Glutamatergic neuron (in vitro differentiated cells): ENCODE measurements at regions not wholly inside any gene's neighbourhood (a gene's known extent, or its start where the extent isn't known, plus 50 kb on each side); places are given as distances from the start of the nearest gene placed in this dataset.
A peak's percentile ranks its signal among the peaks of the same experiment; 100 is the strongest.

Experiments used
- DNase-seq: peaks from one replicate; pipeline ENCODE4 v3.0.0; 2022
- H3K27ac Mint-ChIP-seq: one replicate; pipeline ENCODE4 v1.8.0; 2020; ENCODE audit warnings: mild to moderate bottlenecking, mixed read lengths, inconsistent platforms; ENCODE audit not compliant: unreplicated experiment
- H3K27me3 Mint-ChIP-seq: one replicate; pipeline ENCODE4 v1.8.0; 2020; ENCODE audit warnings: mild to moderate bottlenecking, moderate library complexity, mixed read lengths, inconsistent platforms; ENCODE audit not compliant: unreplicated experiment
- H3K36me3 Mint-ChIP-seq: one replicate; pipeline ENCODE4 v1.8.0; 2020; ENCODE audit warnings: mild to moderate bottlenecking, mixed read lengths, inconsistent platforms; ENCODE audit not compliant: unreplicated experiment
- H3K4me1 Mint-ChIP-seq: one replicate; pipeline ENCODE4 v1.8.0; 2020; ENCODE audit warnings: mild to moderate bottlenecking, low read depth, mixed read lengths, inconsistent platforms; ENCODE audit not compliant: unreplicated experiment
- H3K4me3 Mint-ChIP-seq: one replicate; pipeline ENCODE4 v1.8.0; 2020; ENCODE audit warnings: mild to moderate bottlenecking, mixed read lengths, inconsistent platforms; ENCODE audit not compliant: unreplicated experiment
- H3K9me3 Mint-ChIP-seq: one replicate; pipeline ENCODE4 v1.8.0; 2020; ENCODE audit warnings: mild to moderate bottlenecking, moderate library complexity, mixed read lengths, inconsistent platforms; ENCODE audit not compliant: unreplicated experiment
- TF ChIP-seq, protein P1 (sequence below): fragments of 200-600 bp; sonication (generic); IDR thresholded peaks from one replicate; pipeline ENCODE4 v1.5.0; 2021; ENCODE audit not compliant: partially characterized antibody, unreplicated experiment

DNA sequence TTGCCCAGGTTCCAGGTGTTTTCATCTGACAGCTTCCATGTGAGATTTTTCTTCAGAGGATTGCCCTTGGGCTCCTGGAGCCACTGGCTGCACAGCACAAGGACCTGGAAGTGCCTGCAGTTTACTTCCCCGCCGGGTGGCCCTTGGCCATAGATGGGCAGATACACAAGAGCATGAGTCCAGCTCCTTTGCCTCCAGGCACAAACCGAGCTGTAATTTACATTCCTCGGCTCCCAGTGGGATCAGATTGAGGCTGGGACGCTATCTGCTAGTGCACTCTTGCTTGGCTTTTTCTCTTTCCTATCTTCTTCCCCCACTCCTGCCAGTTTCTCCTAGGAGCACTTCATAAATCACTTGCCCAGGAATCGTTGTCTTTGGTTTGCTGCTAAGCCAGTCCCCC lies 85.4 kb upstream of the RALY start:
- TF ChIP-seq, protein P1, sequence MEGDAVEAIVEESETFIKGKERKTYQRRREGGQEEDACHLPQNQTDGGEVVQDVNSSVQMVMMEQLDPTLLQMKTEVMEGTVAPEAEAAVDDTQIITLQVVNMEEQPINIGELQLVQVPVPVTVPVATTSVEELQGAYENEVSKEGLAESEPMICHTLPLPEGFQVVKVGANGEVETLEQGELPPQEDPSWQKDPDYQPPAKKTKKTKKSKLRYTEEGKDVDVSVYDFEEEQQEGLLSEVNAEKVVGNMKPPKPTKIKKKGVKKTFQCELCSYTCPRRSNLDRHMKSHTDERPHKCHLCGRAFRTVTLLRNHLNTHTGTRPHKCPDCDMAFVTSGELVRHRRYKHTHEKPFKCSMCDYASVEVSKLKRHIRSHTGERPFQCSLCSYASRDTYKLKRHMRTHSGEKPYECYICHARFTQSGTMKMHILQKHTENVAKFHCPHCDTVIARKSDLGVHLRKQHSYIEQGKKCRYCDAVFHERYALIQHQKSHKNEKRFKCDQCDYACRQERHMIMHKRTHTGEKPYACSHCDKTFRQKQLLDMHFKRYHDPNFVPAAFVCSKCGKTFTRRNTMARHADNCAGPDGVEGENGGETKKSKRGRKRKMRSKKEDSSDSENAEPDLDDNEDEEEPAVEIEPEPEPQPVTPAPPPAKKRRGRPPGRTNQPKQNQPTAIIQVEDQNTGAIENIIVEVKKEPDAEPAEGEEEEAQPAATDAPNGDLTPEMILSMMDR: no peak
- Mint-ChIP-seq H3K27ac (no peak overlapping the region), H3K36me3 (no peaks in the 10 kb centered on the region), H3K4me3 (no peak overlapping the region), H3K4me1 (peaks cover 7% of the 10 kb centered on the region), H3K9me3 (no peaks in the 10 kb centered on the region), H3K27me3 (peaks cover 3% of the 10 kb centered on the region)
- peak; percentile 41 for DNase-seq

DNA sequence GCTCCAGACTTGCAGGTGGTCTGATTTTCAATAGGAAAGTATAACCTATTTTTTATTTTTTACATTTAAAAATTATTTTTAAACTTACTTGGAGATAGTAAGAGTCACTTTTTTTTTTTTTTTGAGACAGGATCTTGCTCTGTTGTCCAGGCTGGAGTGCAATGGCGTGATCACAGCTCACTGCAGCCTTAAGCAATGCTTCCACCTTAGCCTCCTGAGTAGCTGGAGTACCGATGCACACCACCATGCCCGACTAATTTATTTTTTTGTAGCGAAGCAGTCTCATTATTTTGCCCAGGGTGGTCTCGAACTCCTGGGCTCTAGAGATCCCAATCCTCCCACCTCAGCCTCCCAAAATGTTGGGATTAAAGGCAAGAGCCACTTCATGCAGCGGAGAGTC lies 84.8 kb upstream of the RALY start:
- peaks cover 3% of the 10 kb centered on the region for H3K27me3 Mint-ChIP-seq
- no peak for DNase-seq
- H3K9me3 Mint-ChIP-seq: no peaks in the 10 kb centered on the region
- H3K4me3 Mint-ChIP-seq: no peak overlapping the region
- TF ChIP-seq, protein P1: no peak
- H3K27ac Mint-ChIP-seq: no peak overlapping the region
- H3K36me3 Mint-ChIP-seq: no peaks in the 10 kb centered on the region
- peaks cover 7% of the 10 kb centered on the region for H3K4me1 Mint-ChIP-seq

DNA sequence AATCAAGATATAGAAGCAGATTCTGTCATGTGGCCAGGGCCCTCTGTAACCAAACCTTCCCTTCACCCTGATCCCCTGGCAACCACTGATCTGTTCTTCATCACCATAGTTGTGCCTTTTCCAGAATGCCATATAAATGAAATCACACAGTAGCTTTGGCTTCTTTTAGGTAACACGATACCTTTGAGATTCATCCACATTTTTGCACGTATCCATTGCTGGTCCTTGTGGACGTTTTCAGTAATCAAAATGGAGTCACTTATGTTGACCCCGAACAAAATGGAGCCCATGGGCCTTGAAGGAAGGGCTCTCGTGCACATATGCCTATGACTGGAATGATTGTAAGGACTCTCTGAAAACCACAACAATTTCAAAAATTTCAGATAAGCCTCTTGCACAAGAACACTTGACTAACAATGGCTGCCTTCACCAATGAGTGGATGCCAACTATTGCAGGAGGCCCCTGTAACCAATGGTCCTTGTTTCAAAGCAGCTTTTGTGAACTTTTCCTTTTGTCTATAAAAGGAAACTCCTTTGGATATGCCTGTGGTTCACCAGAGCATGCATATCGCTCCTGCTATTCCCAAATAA lies 84.3 kb upstream of the RALY start:
- Mint-ChIP-seq H3K9me3 (no peaks in the 10 kb centered on the region), H3K4me1 (peaks cover 7% of the 10 kb centered on the region), H3K36me3 (no peaks in the 10 kb centered on the region), H3K27me3 (peaks cover 3% of the 10 kb centered on the region), H3K27ac (no peak overlapping the region), H3K4me3 (no peak overlapping the region)
- TF ChIP-seq, protein P1: no peak
- DNase-seq: no peak

DNA sequence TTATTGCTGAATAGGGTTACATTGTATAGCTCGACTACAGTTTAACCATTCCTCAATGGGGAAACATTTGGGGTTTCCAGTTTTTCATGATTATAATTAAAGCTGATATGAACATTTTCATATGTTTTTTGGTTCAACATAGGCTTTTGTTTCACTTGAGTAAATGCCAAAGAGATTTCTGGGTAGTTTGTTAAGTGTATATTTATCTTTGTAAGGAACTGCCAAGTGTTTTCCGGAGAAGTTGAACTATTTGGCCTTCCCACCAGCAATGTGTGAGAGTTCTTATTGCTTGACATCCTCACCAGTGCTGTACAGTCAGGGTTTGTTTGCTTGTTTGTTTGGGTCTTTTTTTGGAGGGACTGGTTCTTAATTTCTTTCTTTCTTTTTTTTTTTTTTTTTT lies 83.7 kb upstream of the RALY start:
- Mint-ChIP-seq H3K9me3 (no peaks in the 10 kb centered on the region), H3K36me3 (no peaks in the 10 kb centered on the region), H3K27me3 (peaks cover 3% of the 10 kb centered on the region), H3K4me3 (no peak overlapping the region), H3K4me1 (peaks cover 7% of the 10 kb centered on the region), H3K27ac (no peak overlapping the region)
- DNase-seq: no peak
- TF ChIP-seq, protein P1: no peak

DNA sequence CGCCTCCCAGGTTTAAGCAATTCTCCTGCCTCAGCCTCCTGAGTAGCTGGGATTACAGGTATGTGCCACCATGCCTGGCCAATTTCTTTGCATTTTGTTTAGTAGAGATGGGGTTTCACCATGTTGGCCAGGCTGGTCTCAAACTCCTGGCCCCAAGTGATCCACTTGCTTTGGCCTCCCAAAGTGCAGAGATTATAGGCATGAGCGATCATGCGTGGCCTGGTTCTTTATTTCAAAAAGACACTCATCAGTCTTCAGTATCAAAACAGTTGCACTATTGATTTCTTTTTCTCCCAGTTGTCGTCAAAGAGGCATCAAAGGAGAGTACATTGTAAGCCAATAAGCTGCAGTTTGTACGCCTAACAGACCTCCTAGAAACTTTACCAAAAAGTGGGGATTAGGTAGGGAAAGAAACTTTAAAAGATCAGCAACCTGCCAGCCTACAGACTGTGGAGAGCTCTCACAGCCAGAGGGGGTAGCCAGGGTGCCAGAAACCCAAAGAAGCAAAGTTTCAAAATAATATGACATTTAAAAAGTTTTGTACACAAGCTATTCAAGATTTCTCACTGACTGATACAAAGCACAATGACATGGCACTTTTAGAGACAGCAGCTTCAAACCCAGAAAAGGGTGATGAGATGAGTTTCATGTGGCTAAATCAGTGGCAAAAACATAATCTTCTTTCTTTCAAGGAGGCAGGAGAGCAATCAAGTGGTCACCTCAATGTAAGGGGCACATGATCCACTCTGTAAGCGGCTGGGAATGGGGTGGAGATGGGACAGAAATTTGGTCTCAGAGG lies 83.0 kb upstream of the RALY start:
- no peak overlapping the region for H3K27ac Mint-ChIP-seq
- peaks cover 7% of the 10 kb centered on the region for H3K4me1 Mint-ChIP-seq
- H3K27me3 Mint-ChIP-seq: peaks cover 3% of the 10 kb centered on the region
- H3K4me3 Mint-ChIP-seq: no peak overlapping the region
- TF ChIP-seq, protein P1: no peak
- no peak for DNase-seq
- H3K36me3 Mint-ChIP-seq: no peaks in the 10 kb centered on the region
- no peaks in the 10 kb centered on the region for H3K9me3 Mint-ChIP-seq
